Calu3 (cell line): ENCODE measurements at regions not wholly inside any gene's neighbourhood (a gene's known extent, or its start where the extent isn't known, plus 50 kb on each side); places are given as distances from the start of the nearest gene placed in this dataset.

ENCODE experiments used
- BruUV-seq: library from RNA; stranded (reverse); fragments of 400-500 nt; replicated peaks from 2 replicates; lab custom pipeline; 2021; lab: Mats Ljungman, UMichigan
- CTCF ChIA-PET: fragments of 300-600 bp; sonication (Branson Sonifier 250); formaldehyde crosslinking; loops from one replicate; lab custom pipeline; 2022; ENCODE audit warnings: antibody characterized with exemption; lab: Charles Lee
- DNase-seq: peaks from one replicate; pipeline ENCODE4 v3.0.0; 2022
- H3K27ac Mint-ChIP-seq: one replicate; pipeline ENCODE4 v1.8.0; 2022; ENCODE audit warnings: mixed read lengths; ENCODE audit not compliant: unreplicated experiment
- H3K27me3 Mint-ChIP-seq: one replicate; pipeline ENCODE4 v1.8.0; 2022; ENCODE audit warnings: mixed read lengths; ENCODE audit not compliant: unreplicated experiment
- H3K36me3 Mint-ChIP-seq: one replicate; pipeline ENCODE4 v1.8.0; 2022; ENCODE audit warnings: mild to moderate bottlenecking, moderate library complexity, mixed read lengths; ENCODE audit not compliant: insufficient read depth, unreplicated experiment
- H3K4me1 Mint-ChIP-seq: one replicate; pipeline ENCODE4 v1.8.0; 2022; ENCODE audit warnings: mild to moderate bottlenecking, low read depth, mixed read lengths; ENCODE audit not compliant: unreplicated experiment
- H3K4me3 Mint-ChIP-seq: one replicate; pipeline ENCODE4 v1.8.0; 2022; ENCODE audit warnings: mild to moderate bottlenecking, low read depth, moderate library complexity, mixed read lengths; ENCODE audit not compliant: unreplicated experiment
- H3K9me3 Mint-ChIP-seq: one replicate; pipeline ENCODE4 v1.8.0; 2022; ENCODE audit warnings: low read depth, mixed read lengths; ENCODE audit not compliant: unreplicated experiment
- CTCF ChIP-seq: fragments of 200-600 bp; IDR thresholded peaks from one replicate; pipeline ENCODE4 v1.8.0; 2022; ENCODE audit warnings: antibody characterized with exemption; ENCODE audit not compliant: unreplicated experiment
- intact Hi-C: fragments of 100-400 bp; cut with micrococcal nuclease; formaldehyde crosslinking; loops from one replicate; pipeline ENCODE4 v1.10.0; 2022; ENCODE audit not compliant: unreplicated experiment

GRCh38 chr20:21944227-21944626 is 238.8 kb downstream of the PAX1 start:
- no TSS peak for BruUV-seq
- H3K27me3 Mint-ChIP-seq: no peaks in the 10 kb centered on the region
- no peaks in the 10 kb centered on the region for H3K4me1 Mint-ChIP-seq
- intact Hi-C loops: no loop called here
- no peak for DNase-seq
- H3K36me3 Mint-ChIP-seq: no peaks in the 10 kb centered on the region
- CTCF ChIA-PET: no interaction called here
- no peak overlapping the region for H3K4me3 Mint-ChIP-seq
- H3K9me3 Mint-ChIP-seq: peaks cover 3% of the 10 kb centered on the region
- no peak overlapping the region for H3K27ac Mint-ChIP-seq
- TF ChIP-seq CTCF: no peak

- Mint-ChIP-seq H3K27me3 (no peaks in the 10 kb centered on the region), H3K4me3 (no peak overlapping the region), H3K36me3 (no peaks in the 10 kb centered on the region), H3K4me1 (no peaks in the 10 kb centered on the region), H3K9me3 (peaks cover 3% of the 10 kb centered on the region), H3K27ac (no peak overlapping the region)
- CTCF ChIA-PET: no interaction called here
- intact Hi-C loops: no loop called here
- BruUV-seq: no TSS peak
- no peak for TF ChIP-seq CTCF
- DNase-seq: no peak
Observed at GRCh38 chr20:21941941-21942805, 236.7 kb downstream of the PAX1 start.

- no peak for DNase-seq
- Mint-ChIP-seq H3K36me3 (no peaks in the 10 kb centered on the region), H3K27me3 (no peaks in the 10 kb centered on the region), H3K9me3 (no peaks in the 10 kb centered on the region), H3K4me1 (no peaks in the 10 kb centered on the region), H3K4me3 (no peak overlapping the region), H3K27ac (no peak overlapping the region)
- no peak for TF ChIP-seq CTCF
- BruUV-seq: no TSS peak
- CTCF ChIA-PET: no interaction called here
- intact Hi-C loops: no loop called here
Observed at GRCh38 chr20:21936720-21937380, 231.4 kb downstream of the PAX1 start.

GRCh38 chr20:21936261-21936660 is 230.8 kb downstream of the PAX1 start:
- Mint-ChIP-seq H3K4me1 (no peaks in the 10 kb centered on the region), H3K4me3 (no peak overlapping the region), H3K9me3 (no peaks in the 10 kb centered on the region), H3K27ac (no peak overlapping the region), H3K27me3 (no peaks in the 10 kb centered on the region), H3K36me3 (no peaks in the 10 kb centered on the region)
- no peak for TF ChIP-seq CTCF
- BruUV-seq: no TSS peak
- CTCF ChIA-PET: no interaction called here
- DNase-seq: no peak
- intact Hi-C loops: no loop called here
